Astrocyte of the spinal cord (primary cell): ENCODE measurements at regions not wholly inside any gene's neighbourhood (a gene's known extent, or its start where the extent isn't known, plus 50 kb on each side); places are given as distances from the start of the nearest gene placed in this dataset.
A peak's percentile ranks its signal among the peaks of the same experiment; 100 is the strongest.
"Not testable (repeated sequence)": the region's sequence is repeated elsewhere in the genome, so short reads cannot be mapped to it uniquely, and the experiment has no call there.

Source experiments
- DNase-seq: peaks from one replicate; pipeline ENCODE4 v3.0.0; 2011; ENCODE audit warnings: low read depth, low spot score
- H3K4me3 ChIP-seq: 2 replicates; pipeline ENCODE4 v1.5.1; 2011; ENCODE audit warnings: low read depth, mild to moderate bottlenecking, low read length, moderate library complexity
- CTCF ChIP-seq: IDR thresholded peaks from 2 replicates; pipeline ENCODE4 v1.5.1; 2012; ENCODE audit warnings: low read depth, mild to moderate bottlenecking, low read length, inconsistent platforms
- in situ Hi-C: cut with HindIII; loops from 2 replicates; pipeline ENCODE4 v1.10.0; 2017; ENCODE audit warnings: low sequenced_read_pairs

- no peak for TF ChIP-seq CTCF
- no peak overlapping the region for H3K4me3 ChIP-seq
- peak; percentile 84 for DNase-seq
- in situ Hi-C loops, result no loop called here
Measured at GRCh38 chr20:7171911-7172310, 404.4 kb downstream of the BMP2 start.

- no peak overlapping the region for H3K4me3 ChIP-seq
- in situ Hi-C loops, result no loop called here
- TF ChIP-seq CTCF, result no peak
- no peak for DNase-seq
Measured at GRCh38 chr20:7174554-7174953, 407.1 kb downstream of the BMP2 start.

- in situ Hi-C loops, DNase-seq, H3K4me3 ChIP-seq: not testable (repeated sequence)
Measured at GRCh38 chr20:7175827-7176226, 408.3 kb downstream of the BMP2 start.

- in situ Hi-C loops, result no loop called here
- no peak for DNase-seq
- H3K4me3 ChIP-seq, result no peak overlapping the region
- TF ChIP-seq CTCF, result no peak
Measured at GRCh38 chr20:7178004-7178403, 410.5 kb downstream of the BMP2 start.

- H3K4me3 ChIP-seq, result no peak overlapping the region
- no peak for TF ChIP-seq CTCF
- peak; percentile 45 for DNase-seq
- in situ Hi-C loops, result no loop called here
Measured at GRCh38 chr20:7180256-7181045, 413.0 kb downstream of the BMP2 start.

GRCh38 chr20:7189231-7189630 lies 421.7 kb downstream of the BMP2 start:
- DNase-seq, result no peak
- in situ Hi-C loops, result no loop called here
- TF ChIP-seq CTCF, result no peak

GRCh38 chr20:7193681-7194080 lies 426.2 kb downstream of the BMP2 start:
- in situ Hi-C loops, result no loop called here
- no peak for TF ChIP-seq CTCF

More at GRCh38 chr20:7189231-7189630, 421.7 kb downstream of the BMP2 start:
- no peak overlapping the region for H3K4me3 ChIP-seq

More at GRCh38 chr20:7193681-7194080, 426.2 kb downstream of the BMP2 start:
- peak; percentile 22 for DNase-seq
- no peak overlapping the region for H3K4me3 ChIP-seq
